OCI-LY7 (cell line): ENCODE measurements at regions not wholly inside any gene's neighbourhood (a gene's known extent, or its start where the extent isn't known, plus 50 kb on each side); places are given as distances from the start of the nearest gene placed in this dataset.
"Not testable (repeated sequence)": the region's sequence is repeated elsewhere in the genome, so short reads cannot be mapped to it uniquely, and the experiment has no call there.

Experiments
- BruUV-seq: library from RNA; stranded (reverse); fragments of 400-500 nt; replicated peaks from 2 replicates; lab custom pipeline; 2021; lab: Mats Ljungman, UMichigan
- CTCF ChIA-PET: fragments of 300-600 bp; sonication (Branson Sonifier 250); formaldehyde crosslinking; loops from one replicate; lab custom pipeline; 2022; ENCODE audit warnings: antibody characterized with exemption; ENCODE audit not compliant: unreplicated experiment; lab: Charles Lee
- POLR2A ChIA-PET: fragments of 300-600 bp; sonication (Branson Sonifier 250); formaldehyde crosslinking; loops from one replicate; lab custom pipeline; 2022; ENCODE audit warnings: antibody characterized with exemption; lab: Charles Lee
- DNase-seq: peaks from one replicate; pipeline ENCODE4 v3.0.0-alpha.2; 2015; ENCODE audit warnings: low spot score
- H2AFZ ChIP-seq: fragments of 200-600 bp; sonication (generic), shearing (Covaris generic); 2 replicates; pipeline ENCODE4 v1.6.1; 2014; ENCODE audit warnings: mild to moderate bottlenecking, antibody characterized with exemption, low read length, moderate library complexity
- H3K27ac ChIP-seq: fragments of 200-600 bp; sonication (generic); 2 replicates; pipeline ENCODE4 v1.5.1; 2014; ENCODE audit warnings: mixed run types, low read depth, mild to moderate bottlenecking, moderate library complexity, low read length, inconsistent platforms; ENCODE audit not compliant: poor library complexity, severe bottlenecking
- H3K36me3 ChIP-seq: fragments of 200-600 bp; sonication (generic); 2 replicates; pipeline ENCODE4 v1.6.1; 2014; ENCODE audit warnings: mild to moderate bottlenecking, antibody characterized with exemption, low read length, moderate library complexity, mixed read lengths; ENCODE audit not compliant: insufficient read depth
- H3K4me1 ChIP-seq: fragments of 200-600 bp; sonication (generic); 2 replicates; pipeline ENCODE4 v1.5.1; 2014; ENCODE audit warnings: mild to moderate bottlenecking, low read length; ENCODE audit not compliant: insufficient read depth, poor library complexity, severe bottlenecking
- H3K4me2 ChIP-seq: fragments of 200-600 bp; sonication (generic); 2 replicates; pipeline ENCODE4 v1.6.1; 2014; ENCODE audit warnings: mild to moderate bottlenecking, low read length
- H3K4me3 ChIP-seq: fragments of 200-600 bp; sonication (generic); 2 replicates; pipeline ENCODE4 v1.5.1; 2014; ENCODE audit warnings: mild to moderate bottlenecking, low read depth, low read length; ENCODE audit not compliant: poor library complexity, severe bottlenecking
- H3K79me2 ChIP-seq: fragments of 200-600 bp; sonication (generic); 2 replicates; pipeline ENCODE4 v1.6.1; 2016; ENCODE audit warnings: low read depth, mild to moderate bottlenecking, low read length, moderate library complexity, mixed read lengths; ENCODE audit not compliant: insufficient read depth
- H3K9me2 ChIP-seq: fragments of 200-600 bp; sonication (generic); 2 replicates; pipeline ENCODE4 v1.6.1; 2016; ENCODE audit warnings: mild to moderate bottlenecking, low read length, mixed read lengths; ENCODE audit not compliant: insufficient read depth
- H3K9me3 ChIP-seq: fragments of 200-600 bp; sonication (generic); 2 replicates; pipeline ENCODE4 v1.6.1; 2014; ENCODE audit warnings: mild to moderate bottlenecking, mixed run types, low read length, mixed read lengths
- H4K20me1 ChIP-seq: fragments of 200-600 bp; sonication (generic); 2 replicates; pipeline ENCODE4 v1.6.1; 2014; ENCODE audit warnings: mild to moderate bottlenecking, antibody characterized with exemption, low read length, moderate library complexity, mixed read lengths; ENCODE audit not compliant: insufficient read depth
- EZH2phosphoT487 ChIP-seq: fragments of 200-600 bp; sonication (generic); IDR thresholded peaks from 2 replicates; pipeline ENCODE4 v1.6.1; 2018; ENCODE audit warnings: low read depth, borderline replicate concordance, mild to moderate bottlenecking, mixed run types, antibody characterized with exemption, low read length, moderate library complexity, mixed read lengths
- intact Hi-C: fragments of 100-400 bp; cut with micrococcal nuclease; formaldehyde crosslinking; loops from one replicate; pipeline ENCODE4 v1.10.0; 2022; ENCODE audit not compliant: unreplicated experiment
- TF ChIP-seq, protein P1 (sequence below): fragments of 200-600 bp; sonication (generic); conservative IDR thresholded peaks from 2 replicates; pipeline ENCODE4 v1.5.1; 2014; ENCODE audit warnings: mild to moderate bottlenecking, antibody characterized with exemption, low read length, moderate library complexity, mixed read lengths

DNA sequence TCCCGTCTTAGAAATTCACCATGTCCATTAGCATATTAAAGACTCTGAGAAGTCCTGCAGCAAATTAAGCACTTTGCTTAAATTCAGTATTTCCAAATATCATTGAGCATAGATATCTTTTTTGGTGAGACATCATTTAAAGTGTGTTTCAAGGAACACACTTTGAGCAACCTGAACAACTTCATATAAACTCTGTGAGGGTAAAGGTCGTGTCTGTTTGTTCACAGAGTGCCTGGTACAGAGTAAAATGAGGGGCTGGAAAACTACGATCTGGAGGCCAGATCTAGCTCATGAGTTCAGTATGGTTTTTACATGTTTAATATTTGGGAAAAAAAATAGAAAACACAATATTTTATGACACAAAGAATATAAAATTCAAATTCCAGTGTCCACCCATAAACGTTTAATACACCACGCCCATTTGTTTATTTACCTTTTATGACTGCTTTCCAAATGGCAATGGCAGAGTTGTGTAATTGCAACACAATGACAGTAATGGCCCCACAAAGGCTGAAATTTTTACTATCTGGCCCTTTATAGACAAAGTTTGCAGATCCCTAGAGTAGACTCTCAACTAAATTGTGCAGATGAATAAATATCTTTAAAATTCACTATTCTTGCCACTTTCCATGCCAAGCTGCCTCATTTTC is 67.4 kb downstream of the SNTN start:
- no TSS peak for BruUV-seq
- POLR2A ChIA-PET: no interaction called here

GRCh38 chr3:63720951-63721350 is 68.5 kb downstream of the SNTN start:
- H3K4me2 ChIP-seq, H2AFZ ChIP-seq, H3K4me1 ChIP-seq, H3K27ac ChIP-seq, CTCF ChIA-PET, H3K36me3 ChIP-seq, H3K9me2 ChIP-seq, POLR2A ChIA-PET, intact Hi-C loops, DNase-seq, H3K79me2 ChIP-seq, H3K4me3 ChIP-seq, BruUV-seq, H4K20me1 ChIP-seq, H3K9me3 ChIP-seq: not testable (repeated sequence)

More for the DNA sequence above, 67.4 kb downstream of the SNTN start:
- no peak for TF ChIP-seq EZH2phosphoT487
- TF ChIP-seq, protein P1, sequence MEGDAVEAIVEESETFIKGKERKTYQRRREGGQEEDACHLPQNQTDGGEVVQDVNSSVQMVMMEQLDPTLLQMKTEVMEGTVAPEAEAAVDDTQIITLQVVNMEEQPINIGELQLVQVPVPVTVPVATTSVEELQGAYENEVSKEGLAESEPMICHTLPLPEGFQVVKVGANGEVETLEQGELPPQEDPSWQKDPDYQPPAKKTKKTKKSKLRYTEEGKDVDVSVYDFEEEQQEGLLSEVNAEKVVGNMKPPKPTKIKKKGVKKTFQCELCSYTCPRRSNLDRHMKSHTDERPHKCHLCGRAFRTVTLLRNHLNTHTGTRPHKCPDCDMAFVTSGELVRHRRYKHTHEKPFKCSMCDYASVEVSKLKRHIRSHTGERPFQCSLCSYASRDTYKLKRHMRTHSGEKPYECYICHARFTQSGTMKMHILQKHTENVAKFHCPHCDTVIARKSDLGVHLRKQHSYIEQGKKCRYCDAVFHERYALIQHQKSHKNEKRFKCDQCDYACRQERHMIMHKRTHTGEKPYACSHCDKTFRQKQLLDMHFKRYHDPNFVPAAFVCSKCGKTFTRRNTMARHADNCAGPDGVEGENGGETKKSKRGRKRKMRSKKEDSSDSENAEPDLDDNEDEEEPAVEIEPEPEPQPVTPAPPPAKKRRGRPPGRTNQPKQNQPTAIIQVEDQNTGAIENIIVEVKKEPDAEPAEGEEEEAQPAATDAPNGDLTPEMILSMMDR: no peak
- no peaks in the 10 kb centered on the region for H3K36me3 ChIP-seq
- H3K4me3 ChIP-seq: no peak overlapping the region
- H3K27ac ChIP-seq: no peak overlapping the region
- CTCF ChIA-PET: no interaction called here
- H3K79me2 ChIP-seq: no peaks in the 10 kb centered on the region
- intact Hi-C loops: no loop called here
- H3K4me1 ChIP-seq: no peaks in the 10 kb centered on the region
- no peaks in the 10 kb centered on the region for H4K20me1 ChIP-seq
- no peak for DNase-seq
- H3K9me3 ChIP-seq: no peaks in the 10 kb centered on the region
- no peak overlapping the region for H2AFZ ChIP-seq
- no peaks in the 10 kb centered on the region for H3K9me2 ChIP-seq
- no peak overlapping the region for H3K4me2 ChIP-seq

DNA sequence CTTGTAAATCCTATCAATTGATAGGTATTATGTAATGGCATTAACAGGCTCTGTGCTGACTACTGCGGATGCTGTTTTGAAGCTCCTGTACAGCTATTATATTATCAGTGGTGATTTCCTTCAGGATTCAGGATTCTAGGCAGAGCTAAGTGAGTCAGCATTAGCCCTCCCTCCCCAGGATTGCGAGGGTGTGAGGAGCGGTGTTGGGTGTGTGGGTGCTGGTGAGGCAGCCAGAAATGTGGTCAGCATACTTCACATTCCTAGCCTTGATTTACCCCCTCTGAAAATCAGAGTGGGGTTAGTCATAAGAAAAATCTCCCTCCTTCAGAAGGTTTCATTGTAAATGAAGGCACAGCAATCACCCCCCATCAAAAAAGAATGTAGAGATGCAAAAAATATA is 72.5 kb downstream of the SNTN start:
- Histone ChIP-seq H2AFZ (no peak overlapping the region), H3K4me2 (no peak overlapping the region), H3K9me3 (no peaks in the 10 kb centered on the region), H3K9me2 (no peaks in the 10 kb centered on the region), H3K4me1 (no peaks in the 10 kb centered on the region), H4K20me1 (no peaks in the 10 kb centered on the region), H3K27ac (no peak overlapping the region), H3K79me2 (no peaks in the 10 kb centered on the region), H3K36me3 (no peaks in the 10 kb centered on the region), H3K4me3 (no peak overlapping the region)
- intact Hi-C loops: no loop called here
- no TSS peak for BruUV-seq
- ChIA-PET POLR2A (no interaction called here), CTCF (no interaction called here)
- TF ChIP-seq, protein P1: no peak
- no peak for TF ChIP-seq EZH2phosphoT487
- DNase-seq: no peak
